OCI-LY1 (cell line): ENCODE measurements at regions not wholly inside any gene's neighbourhood (a gene's known extent, or its start where the extent isn't known, plus 50 kb on each side); places are given as distances from the start of the nearest gene placed in this dataset.

ENCODE experiments used
- CTCF ChIP-seq: fragments of 200-600 bp; sonication (generic), shearing (Covaris generic); IDR thresholded peaks from 2 replicates; pipeline ENCODE4 v1.5.1; 2017; ENCODE audit warnings: mild to moderate bottlenecking, antibody characterized with exemption, low read length, moderate library complexity, mixed read lengths
- EZH2 ChIP-seq: fragments of 200-600 bp; sonication (generic), shearing (Covaris generic); IDR thresholded peaks from 2 replicates; pipeline ENCODE4 v1.8.0; 2017; ENCODE audit warnings: borderline replicate concordance, mixed run types, mild to moderate bottlenecking, antibody characterized with exemption, low read length, moderate library complexity, mixed read lengths

DNA sequence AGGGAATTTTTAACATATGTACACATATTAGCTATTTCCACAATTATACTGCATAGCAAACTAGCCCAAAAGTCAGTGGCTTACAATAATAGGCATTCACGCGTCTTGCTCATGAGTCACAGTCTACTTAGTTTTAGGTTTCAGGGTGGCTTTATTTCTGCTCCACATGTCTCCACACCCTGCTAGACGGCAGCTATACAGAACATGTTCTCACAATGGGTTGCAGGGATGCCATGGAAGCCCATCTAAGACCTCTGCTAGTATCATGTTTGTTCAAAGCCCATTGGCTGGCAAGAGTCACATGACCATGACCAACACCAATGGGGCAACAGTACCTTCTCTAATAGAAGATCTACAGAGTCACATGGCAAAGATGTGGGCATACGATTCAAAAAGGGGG, 96.3 kb upstream of the NEBL start:
- TF ChIP-seq CTCF = no peak
- no peak for TF ChIP-seq EZH2
